T1000 (cell line): ENCODE measurements at regions not wholly inside any gene's neighbourhood (a gene's known extent, or its start where the extent isn't known, plus 50 kb on each side); places are given as distances from the start of the nearest gene placed in this dataset.
"Not testable (repeated sequence)": the region's sequence is repeated elsewhere in the genome, so short reads cannot be mapped to it uniquely, and the experiment has no call there.

Experiments used
- DNase-seq: peaks from one replicate; lab custom pipeline; 2025; ENCODE audit warnings: mixed read lengths; lab: John Stamatoyannopoulos, UW

DNA sequence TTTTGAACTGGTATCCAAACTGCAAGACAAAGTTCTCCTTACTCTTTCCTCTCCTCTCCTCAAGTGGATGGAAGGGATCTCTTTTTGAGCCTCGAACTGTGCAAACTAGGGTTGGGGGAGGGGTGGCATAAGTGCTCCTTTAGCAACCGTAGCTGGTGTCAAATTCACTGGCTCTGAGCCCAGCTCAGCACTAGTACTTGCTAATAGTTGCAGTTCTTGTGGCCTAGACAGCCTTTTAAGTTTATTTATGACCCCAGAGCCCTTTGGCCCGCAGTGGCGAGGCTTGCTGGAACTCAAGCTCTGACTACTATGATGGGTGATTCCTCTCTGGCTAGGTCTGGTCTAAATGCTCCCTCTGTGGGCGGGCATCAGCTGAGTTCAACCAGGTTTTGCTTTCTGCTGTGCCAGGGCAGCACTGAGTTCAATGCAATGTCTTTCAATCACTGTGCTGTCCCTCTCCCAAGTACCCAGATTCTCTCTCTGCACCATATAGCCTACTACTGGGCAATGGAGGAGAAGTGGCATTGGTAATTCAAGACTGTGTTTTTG, 528.4 kb upstream of the SYT4 start:
- no peak for DNase-seq

DNA sequence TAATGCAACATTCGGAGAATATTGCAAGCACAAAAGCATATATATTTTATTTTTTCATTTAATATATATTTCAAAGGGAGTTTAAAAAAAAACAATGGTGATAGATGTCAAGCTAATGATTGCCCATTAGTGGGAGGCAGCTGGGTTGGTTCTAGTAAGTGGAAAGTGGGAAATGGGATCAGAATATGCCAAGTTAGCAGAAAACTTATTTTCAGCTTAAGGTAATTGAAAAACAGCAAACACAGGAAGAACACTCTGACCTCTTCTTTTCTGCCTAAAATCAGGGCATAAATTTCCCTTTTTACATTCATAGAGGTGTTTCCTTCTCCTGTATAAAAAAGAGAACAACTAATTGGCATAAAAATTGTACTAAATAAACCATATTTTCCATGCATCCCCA, 535.3 kb upstream of the SYT4 start:
- DNase-seq, result no peak

DNA sequence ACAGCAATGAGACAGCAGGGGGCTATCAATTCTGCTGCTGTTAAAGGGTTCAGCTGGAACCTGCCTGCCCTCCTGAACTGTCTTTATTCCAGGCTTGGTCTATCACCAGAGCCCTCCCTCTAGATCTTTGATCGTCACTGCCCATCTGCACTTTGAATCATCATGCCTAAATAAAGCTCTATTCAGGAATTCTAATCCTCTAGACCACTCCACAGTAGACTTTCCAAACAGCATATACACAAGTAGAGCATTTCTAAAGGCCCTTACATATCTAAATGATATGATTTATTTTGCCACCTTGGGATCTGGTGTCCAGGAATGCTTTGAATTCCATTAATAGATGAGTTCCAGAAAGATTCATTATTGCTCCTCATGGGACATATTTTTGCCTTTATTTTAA, 542.1 kb upstream of the SYT4 start:
- no peak for DNase-seq

DNA sequence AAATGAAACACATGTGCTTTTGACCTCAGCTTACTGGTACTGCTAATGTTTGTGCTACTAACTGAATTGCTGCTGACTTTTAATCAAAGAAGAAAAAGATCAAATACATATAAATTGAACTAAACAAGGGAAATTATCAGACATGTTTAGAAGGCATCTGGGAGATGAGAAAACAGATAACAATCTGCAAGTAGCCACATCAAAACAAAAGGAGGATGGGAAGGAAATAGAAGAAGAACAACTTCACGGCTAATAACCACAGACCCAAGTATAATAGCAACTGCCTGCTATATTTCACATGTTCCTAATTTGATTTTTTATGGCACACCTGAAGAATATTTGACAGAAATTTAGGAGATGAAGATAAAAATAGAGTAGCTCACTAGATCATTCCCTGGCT, 542.6 kb upstream of the SYT4 start:
- DNase-seq, result no peak

DNA sequence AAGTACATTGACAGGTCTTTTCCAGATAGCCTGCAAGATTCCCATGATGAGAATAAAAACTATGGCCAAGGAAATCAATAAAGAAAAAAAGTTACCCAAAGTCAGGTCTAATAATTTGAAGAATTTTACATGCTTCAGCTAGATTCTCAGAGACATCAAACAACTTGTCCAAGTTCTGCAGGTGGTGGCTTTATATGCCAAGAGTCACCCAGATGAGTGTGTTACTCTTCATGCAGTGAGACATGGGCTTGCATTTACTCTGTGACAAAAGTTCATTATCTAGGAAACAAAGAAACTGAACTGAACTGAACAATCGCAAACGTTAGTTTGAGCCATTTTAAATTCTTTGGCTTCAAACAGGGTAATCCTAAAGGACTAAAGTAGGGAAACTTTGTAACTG, 548.5 kb upstream of the SYT4 start:
- DNase-seq, result no peak

DNA sequence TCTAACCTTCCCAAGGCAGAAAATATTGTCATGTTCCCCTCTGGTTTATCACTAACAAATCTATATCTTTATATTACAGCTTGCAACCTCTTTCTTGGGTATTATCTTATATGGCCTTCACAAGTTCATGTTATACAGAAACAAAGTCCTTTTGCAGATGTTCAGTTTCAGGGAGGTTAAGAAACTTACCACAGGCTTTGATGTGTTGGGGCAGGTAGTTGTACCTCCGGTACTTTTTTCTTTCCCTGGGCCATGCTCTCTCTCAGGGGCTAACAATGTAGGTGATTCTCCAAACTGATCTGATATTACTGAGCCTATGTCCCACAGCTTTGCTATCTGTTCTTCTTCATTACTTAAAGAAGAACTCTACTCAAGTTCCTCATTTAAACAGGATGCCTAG, 548.9 kb upstream of the SYT4 start:
- no peak for DNase-seq

DNA sequence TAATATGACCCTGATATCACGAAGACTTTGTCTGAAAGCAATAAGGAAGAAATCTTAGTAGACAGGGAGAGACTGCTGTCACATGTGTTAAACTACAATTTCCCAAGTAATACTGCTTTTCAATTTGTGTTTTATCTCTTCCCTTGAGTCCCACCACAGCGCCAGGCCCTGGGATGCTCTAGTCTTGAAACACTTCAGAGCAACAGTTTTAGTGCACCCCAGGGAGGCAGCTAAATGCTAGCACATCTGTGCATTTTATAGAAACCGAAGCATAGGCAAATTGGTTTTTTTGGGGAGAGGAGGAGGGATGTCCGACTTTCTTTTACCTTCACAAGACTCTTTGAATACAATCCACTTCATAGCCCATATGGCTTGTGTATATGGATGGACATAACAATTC, 550.0 kb upstream of the SYT4 start:
- DNase-seq, result no peak

DNA sequence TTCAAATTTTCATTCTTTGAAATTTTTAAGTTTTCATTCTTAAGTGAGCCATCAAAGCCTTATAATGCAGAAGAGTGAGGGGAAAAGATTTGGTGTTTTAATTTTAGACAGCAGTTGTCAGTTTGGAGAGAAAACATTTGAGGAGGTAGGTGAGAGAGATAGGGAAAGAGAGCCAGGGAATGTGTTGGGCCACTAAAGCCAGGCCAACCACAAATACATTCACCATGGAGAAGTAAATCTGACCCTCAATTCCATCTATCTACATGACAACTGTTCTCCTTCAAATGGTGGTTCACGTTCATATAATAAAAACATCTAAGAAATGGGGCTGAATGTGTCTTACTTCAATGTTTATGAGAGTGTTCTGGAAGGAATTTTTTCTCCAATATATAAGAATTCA, 553.0 kb upstream of the SYT4 start:
- DNase-seq, result no peak

DNA sequence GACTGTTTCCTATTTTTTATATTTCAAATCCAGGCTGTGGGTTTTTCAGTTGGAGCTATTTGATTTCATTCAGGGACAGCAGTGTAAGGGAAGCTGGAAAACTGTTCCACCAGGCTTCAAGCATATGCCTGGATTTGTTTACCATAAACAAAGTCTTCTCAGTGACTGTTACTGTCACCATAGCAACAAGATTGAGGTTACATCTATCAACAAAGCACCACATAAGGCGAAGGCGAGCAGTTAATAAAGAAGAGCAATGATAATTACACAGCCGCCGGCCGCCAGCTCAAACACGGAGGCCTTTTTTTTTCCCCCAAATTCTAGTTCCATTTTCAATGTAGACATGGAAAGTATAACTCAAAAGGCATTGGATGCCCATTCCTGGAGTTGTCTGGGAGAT, 553.7 kb upstream of the SYT4 start:
- no peak for DNase-seq

DNA sequence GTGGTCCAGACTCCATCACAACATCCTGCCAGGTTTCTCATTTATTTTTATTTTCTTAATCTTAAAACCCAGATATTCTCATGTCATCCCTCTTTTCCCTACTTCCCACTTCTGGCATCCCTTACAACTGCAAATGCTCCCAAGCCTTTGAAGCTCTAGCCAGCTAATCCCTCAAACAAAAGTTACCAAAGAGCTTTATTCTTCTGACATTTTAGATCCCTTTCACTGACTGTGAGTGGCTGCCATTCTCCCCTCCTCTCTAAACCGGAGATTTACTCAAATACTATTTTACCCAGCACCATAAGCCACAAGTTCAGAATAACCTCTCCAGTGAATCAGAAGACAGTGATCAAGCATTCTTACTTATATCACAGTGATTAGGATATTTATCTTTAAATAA, 569.0 kb upstream of the SYT4 start:
- DNase-seq, result no peak

DNA sequence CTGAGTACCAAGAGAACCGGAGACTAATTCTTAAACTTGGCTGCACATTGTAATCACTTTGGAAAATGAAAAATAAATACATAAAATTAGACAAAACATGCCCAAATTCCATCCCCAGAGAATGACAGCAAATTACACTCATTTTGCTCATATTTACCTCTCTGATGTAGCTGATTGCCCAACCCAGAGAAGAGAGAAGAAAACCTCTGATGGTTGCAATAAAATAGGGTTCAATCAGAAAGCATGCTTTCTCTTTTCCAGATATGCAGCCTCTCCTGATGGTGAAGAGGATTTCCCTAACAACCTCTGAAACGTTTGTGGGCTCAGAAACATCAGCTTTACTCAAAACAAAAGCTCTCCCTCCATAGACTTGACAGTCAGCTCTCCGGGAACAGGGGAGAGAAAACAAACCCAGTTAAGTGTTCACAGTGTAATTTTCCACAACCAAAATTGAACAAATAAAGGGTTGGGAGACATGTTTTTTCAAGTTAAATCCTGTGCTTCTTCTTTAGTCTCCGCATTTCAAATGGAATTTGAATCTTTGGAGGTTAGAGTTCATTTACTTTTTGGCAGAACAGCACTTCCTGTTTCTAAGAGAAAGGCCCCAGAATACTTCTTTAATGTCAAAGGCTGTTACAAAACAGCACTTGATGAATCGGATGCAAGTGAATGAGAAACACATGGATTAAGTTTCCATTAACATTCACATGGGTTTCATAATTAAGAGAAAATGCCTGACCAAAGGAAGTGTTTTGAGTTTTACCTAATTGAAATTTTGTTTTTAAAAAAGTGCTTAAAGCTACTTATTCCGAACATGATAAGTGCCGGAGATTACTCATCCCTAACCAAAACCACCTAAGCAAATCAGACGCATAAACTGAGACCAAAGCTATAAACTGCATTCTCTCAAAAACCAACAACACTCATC, 570.1 kb upstream of the SYT4 start:
- DNase-seq, result no peak

DNA sequence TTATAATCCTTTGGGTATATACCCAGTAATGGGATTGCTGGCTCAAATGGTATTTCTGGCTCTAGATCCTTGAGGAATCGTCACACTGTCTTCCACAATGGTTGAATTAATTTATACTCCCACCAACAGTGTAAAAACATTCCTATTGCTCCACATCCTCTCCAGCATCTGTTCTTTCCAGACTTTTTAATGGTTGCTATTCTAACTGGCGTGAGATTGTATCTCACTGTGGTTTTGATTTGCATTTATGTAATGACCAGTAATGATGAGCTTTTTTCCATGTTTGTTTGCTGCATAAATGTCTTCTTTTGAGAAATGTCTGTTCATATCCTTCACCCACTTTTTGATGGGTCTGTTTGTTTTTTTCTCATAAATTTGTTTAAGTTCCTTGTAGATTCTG, 572.5 kb upstream of the SYT4 start:
- not testable (repeated sequence) for DNase-seq

DNA sequence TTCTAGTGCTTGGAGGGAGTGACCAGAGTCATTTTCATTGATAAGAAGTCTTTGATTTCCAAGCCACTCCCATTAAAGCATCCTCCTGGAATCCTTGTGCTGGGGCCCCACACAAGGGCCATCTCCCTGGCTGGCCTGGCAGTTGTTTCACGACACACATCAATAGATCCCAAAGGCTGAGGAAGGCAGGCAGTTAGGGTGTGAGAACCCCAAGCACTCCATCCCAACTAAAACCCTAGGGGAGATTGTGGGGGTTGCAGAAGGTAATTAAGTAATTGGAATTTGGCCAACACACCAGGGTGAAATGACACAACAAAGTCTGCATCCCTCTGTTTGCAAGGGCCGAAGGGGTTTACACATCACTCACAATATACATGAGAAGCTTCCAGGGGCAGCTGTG, 578.1 kb upstream of the SYT4 start:
- no peak for DNase-seq

DNA sequence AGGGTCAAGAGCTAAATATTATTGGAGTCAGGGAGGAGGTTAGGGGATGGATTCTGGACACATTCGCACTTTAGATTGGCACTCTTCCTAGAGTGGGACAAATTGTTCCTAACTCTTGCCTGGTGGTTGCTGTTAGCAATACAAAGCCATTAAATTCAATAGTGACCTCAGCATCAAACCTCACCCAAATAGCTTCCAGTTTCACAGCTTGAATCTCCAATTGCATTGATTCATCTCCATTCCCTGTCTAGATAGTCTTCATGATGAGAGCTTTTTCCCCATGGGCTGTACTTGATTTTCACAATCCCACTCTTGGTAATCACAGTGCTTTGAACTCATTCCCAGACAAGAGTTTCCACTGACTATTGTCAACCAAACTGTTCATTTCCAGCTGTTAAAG, 585.9 kb upstream of the SYT4 start:
- no peak for DNase-seq

DNA sequence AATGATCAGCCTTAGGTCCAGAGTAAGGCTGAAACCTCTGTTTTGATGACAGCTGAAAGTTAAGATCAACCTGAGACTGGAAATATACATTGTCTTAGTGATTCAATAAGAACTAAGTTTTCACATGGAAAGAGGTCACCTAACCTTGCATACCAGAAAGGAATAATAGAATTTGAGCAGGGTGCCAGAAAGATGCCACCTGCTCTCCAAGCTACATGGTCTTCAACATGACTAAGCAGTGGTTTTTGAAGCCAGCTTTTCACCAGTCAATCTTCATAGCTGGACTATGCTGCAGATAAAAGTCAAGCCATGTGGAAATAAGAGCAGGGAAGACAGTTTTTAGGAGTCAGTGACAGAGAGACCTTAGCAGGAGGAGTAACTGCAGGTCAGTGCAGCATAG, 589.4 kb upstream of the SYT4 start:
- DNase-seq, result no peak

DNA sequence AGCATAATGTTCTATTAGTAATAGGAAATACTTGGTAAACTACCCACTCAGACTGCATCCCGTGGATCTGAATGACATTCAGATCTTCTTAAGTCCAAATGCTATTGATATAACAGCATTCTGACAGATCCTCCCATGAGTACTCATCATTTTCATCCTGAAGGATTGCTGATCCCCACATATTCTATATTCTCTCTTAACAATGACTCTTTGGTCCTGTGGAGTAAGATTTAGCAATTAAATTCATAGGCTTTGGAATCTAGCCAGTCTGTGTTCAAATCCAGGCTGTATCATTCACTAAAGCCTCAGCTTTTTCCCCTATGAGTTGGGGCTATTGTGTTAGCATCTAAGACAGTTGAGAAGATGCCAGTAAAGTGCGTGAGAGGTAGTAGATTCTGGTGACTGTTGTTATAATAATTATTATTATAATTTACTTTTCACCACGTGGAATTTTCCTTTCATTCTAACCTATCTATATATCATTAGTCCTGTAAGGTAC, 591.3 kb upstream of the SYT4 start:
- DNase-seq, result no peak

DNA sequence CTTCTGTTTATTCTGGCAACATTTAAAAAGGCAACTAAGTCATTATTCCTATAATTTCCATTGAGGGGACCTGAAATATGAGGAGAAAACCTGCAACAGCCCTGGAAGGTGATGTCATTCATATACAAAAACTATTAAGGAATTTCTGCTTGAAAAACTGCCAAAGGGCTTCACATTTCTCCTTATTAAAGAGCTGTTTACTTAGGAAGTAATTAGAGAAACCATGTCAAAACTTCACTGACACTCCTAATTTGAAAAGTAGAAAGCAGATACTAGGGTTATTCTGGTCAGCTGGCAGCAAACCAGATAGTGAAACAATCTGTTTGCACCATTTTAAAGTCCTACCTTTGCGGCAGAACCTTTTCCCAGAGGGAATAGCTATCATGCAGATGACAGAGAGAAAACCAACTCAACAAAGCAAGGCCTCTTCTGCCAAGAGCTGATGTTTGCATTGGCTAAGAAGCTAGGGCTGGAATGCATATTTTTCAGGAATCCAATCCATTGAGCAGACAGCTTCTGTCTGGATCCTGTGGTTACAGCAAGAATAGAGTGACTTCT, 592.2 kb upstream of the SYT4 start:
- DNase-seq, result no peak

DNA sequence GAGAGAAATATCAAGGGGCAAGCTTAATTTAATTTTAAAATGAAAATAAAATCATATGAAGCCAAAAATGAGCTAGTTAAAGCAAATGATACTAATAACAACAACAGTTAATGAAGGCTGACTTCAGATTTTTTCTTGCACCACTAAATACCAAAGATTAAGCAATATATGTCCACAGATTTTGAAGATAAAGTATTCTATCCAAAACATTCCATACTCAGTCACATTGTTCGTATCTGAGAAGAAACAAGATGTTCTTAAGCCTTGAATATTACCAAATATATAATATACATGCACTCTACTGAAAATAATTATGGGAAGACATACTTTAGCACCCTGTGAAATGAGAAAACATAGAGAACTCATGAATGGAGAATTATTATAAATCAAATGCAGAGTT, 593.3 kb upstream of the SYT4 start:
- no peak for DNase-seq

DNA sequence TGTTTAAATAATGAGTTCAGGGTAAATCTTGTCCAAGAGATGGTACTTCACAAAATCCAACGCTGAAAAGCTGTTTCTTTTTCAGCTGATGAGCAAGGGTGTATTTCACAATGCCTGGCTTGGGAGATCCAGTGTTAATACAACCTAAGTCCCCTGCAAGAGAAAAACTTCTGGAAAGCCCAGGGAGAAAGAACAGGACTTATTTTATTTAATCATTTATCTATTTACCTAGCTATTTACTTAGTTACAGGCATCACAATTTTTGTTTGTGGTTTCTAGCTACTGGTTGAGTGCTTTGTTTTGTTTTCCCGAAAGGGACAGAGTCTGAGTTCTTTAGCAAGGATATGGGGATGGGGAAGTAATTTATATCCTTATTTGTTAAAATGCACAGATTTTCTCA, 598.2 kb upstream of the SYT4 start:
- DNase-seq, result no peak

DNA sequence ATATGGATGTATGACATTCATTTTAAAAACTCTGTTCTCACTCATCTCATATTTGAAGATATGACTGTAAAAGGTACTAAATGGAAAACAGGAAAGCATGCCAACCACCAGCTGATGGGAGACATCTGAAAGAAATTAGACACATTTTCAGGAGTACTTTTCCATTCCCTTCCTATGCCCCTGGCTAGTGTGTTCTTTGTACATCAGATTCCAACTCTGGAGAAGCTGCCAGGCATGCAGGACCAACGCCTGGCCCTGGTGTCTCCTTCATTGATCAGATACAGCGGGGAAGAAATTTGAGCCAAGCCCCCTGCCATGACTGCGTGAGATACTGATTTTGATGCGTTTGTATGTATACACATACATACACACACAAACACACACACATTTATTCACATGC, 599.0 kb upstream of the SYT4 start:
- DNase-seq, result no peak

DNA sequence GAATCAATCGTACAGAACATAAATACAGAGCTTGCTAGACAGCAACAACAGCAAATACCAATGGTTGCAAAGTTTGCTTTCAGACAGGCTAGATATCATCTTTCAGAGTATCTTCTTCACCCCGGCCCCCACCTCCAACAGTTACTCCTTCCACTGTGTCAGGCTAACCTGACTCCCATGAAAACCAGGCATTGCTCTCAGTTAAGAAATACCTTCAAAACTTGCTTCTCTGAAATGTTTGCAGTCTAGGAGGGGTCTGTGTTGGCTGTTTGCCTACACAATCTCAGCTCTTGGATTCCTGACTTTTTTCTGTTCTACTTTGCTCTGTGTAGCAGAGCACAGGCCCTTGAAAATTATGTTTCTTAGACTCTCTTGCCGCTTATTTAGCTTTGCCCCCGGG, 599.5 kb upstream of the SYT4 start:
- no peak for DNase-seq

DNA sequence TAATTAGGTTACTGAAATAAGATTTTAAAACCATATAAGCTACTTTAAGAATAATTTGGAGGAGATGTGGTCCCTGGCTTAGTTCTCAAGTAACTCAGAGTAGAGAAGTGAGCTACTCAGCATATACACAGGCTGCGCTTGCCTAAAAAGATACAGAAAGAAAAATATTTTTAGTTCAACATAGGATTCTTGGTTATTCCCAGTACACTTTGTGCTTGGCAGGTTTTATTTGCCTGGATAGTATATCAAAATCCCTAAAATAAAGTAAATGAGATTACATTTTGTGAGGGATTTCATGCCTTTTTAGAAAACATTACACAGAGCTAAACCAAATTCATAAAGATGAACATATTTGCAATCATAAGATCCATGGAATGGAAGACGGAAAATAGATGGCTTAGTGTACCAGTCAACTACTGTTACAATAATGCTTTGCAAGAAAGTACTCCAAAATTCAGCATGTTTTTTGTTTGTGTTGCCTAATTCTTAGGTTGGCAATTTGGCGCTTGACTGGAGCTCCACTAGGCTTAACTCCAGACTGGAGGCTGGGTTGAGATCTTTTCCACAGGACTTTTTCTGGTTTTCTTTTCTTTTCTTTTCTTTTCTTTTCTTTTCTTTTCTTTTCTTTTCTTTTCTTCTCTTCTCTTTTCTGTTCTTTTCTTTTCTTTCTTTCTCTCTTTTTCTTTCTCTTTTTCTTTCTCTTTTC, 600.5 kb upstream of the SYT4 start:
- DNase-seq, result no peak

DNA sequence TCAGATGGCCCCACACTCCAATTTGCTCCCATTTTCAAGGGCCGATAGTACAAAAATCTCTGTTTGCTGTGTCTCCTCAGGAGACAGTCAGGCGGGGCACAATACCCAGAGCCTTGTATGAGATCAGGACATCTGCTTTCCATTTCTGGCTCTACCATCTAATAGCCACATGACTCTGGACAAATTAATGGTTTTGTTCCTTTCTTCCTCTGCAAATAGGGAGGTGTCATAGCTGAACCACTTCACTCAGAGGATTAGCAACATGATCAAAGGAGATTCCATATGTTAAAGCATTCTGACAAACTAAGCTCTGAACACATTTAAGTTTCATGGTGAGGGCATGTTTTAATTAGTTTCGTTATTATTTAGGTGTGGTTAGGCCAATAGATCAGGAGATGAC, 602.1 kb upstream of the SYT4 start:
- no peak for DNase-seq
